MM.1S (cell line): ENCODE measurements at regions not wholly inside any gene's neighbourhood (a gene's known extent, or its start where the extent isn't known, plus 50 kb on each side); places are given as distances from the start of the nearest gene placed in this dataset.
A peak's percentile ranks its signal among the peaks of the same experiment; 100 is the strongest.

Source experiments
- DNase-seq: peaks from one replicate; pipeline ENCODE4 v3.0.0-alpha.2; 2015
- H2AFZ ChIP-seq: fragments of 300-600 bp; sonication (generic); 2 replicates; pipeline ENCODE4 v1.6.0; 2016; ENCODE audit warnings: antibody characterized with exemption, low read length
- H3F3A ChIP-seq: fragments of 300-600 bp; sonication (generic); 2 replicates; pipeline ENCODE4 v1.6.1; 2016; ENCODE audit warnings: mild to moderate bottlenecking, antibody characterized with exemption, low read length, moderate library complexity, mixed read lengths; ENCODE audit not compliant: insufficient read depth
- H3K27ac ChIP-seq: fragments of 300-600 bp; sonication (generic); 2 replicates; pipeline ENCODE4 v1.5.1; 2016; ENCODE audit warnings: mild to moderate bottlenecking, low read length
- H3K27me3 ChIP-seq: fragments of 300-600 bp; sonication (generic); replicated peaks from 2 replicates; pipeline ENCODE4 v1.6.0; 2016; ENCODE audit warnings: low read length; ENCODE audit not compliant: insufficient read depth
- H3K36me3 ChIP-seq: fragments of 300-600 bp; sonication (generic); replicated peaks from 2 replicates; pipeline ENCODE4 v1.6.1; 2016; ENCODE audit warnings: mild to moderate bottlenecking, low read length, mixed read lengths; ENCODE audit not compliant: insufficient read depth
- H3K4me1 ChIP-seq: fragments of 300-600 bp; sonication (generic); 2 replicates; pipeline ENCODE4 v1.6.1; 2016; ENCODE audit warnings: low read length, mixed read lengths
- H3K4me2 ChIP-seq: fragments of 300-600 bp; sonication (generic); 2 replicates; pipeline ENCODE4 v1.6.0; 2016; ENCODE audit warnings: low read depth, low read length
- H3K4me3 ChIP-seq: fragments of 300-600 bp; sonication (generic); 2 replicates; pipeline ENCODE4 v1.5.1; 2016; ENCODE audit warnings: low read length, mixed read lengths
- H3K79me2 ChIP-seq: fragments of 300-600 bp; sonication (generic); 2 replicates; pipeline ENCODE4 v1.6.1; 2016; ENCODE audit warnings: mixed run types, low read length, mixed read lengths
- H3K9ac ChIP-seq: fragments of 300-600 bp; sonication (generic); 2 replicates; pipeline ENCODE4 v1.6.1; 2016; ENCODE audit warnings: low read length, mixed read lengths
- H3K9me2 ChIP-seq: fragments of 300-600 bp; sonication (generic); replicated peaks from 2 replicates; pipeline ENCODE4 v1.6.1; 2016; ENCODE audit warnings: mild to moderate bottlenecking, low read length, mixed read lengths; ENCODE audit not compliant: insufficient read depth
- H3K9me3 ChIP-seq: fragments of 300-600 bp; sonication (generic); replicated peaks from 2 replicates; pipeline ENCODE4 v1.6.1; 2016; ENCODE audit warnings: mild to moderate bottlenecking, low read length, mixed read lengths; ENCODE audit not compliant: insufficient read depth
- H4K20me1 ChIP-seq: fragments of 300-600 bp; sonication (generic); 2 replicates; pipeline ENCODE4 v1.6.1; 2016; ENCODE audit warnings: mild to moderate bottlenecking, low read length, moderate library complexity, mixed read lengths; ENCODE audit not compliant: insufficient read depth
- CTCF ChIP-seq: fragments of 300-600 bp; sonication (generic); IDR thresholded peaks from 2 replicates; pipeline ENCODE4 v1.5.1; 2016; ENCODE audit warnings: antibody characterized with exemption, low read length, mixed read lengths
- EZH2 ChIP-seq: fragments of 300-600 bp; sonication (generic); optimal IDR thresholded peaks from 2 replicates; pipeline ENCODE3; 2017; ENCODE audit warnings: low read depth, mild to moderate bottlenecking, antibody characterized with exemption, low read length, mixed read lengths
- EZH2phosphoT487 ChIP-seq: fragments of 300-600 bp; sonication (generic); IDR thresholded peaks from 2 replicates; pipeline ENCODE4 v1.6.1; 2018; ENCODE audit warnings: antibody characterized with exemption, low read length

- H3K9me2 ChIP-seq = no peaks in the 10 kb centered on the region
- no peaks in the 10 kb centered on the region for H4K20me1 ChIP-seq
- no peaks in the 10 kb centered on the region for H3K27me3 ChIP-seq
- H2AFZ ChIP-seq = no peak overlapping the region
- no peak overlapping the region for H3K4me3 ChIP-seq
- DNase-seq = no peak
- H3K79me2 ChIP-seq = no peaks in the 10 kb centered on the region
- H3K4me2 ChIP-seq = no peak overlapping the region
- no peak overlapping the region for H3K9ac ChIP-seq
- H3F3A ChIP-seq = no peaks in the 10 kb centered on the region
- H3K36me3 ChIP-seq = no peaks in the 10 kb centered on the region
- TF ChIP-seq CTCF = no peak
- TF ChIP-seq EZH2 = no peak
- no peak for TF ChIP-seq EZH2phosphoT487
- H3K9me3 ChIP-seq = no peaks in the 10 kb centered on the region
- no peaks in the 10 kb centered on the region for H3K4me1 ChIP-seq
- H3K27ac ChIP-seq = no peak overlapping the region
Measured at GRCh38 chr17:12290207-12290606, 269.5 kb downstream of the MAP2K4 start.

- H3K4me2 ChIP-seq = no peak overlapping the region
- H3K79me2 ChIP-seq = no peaks in the 10 kb centered on the region
- no peaks in the 10 kb centered on the region for H3F3A ChIP-seq
- peak; percentile 7 for DNase-seq
- no peaks in the 10 kb centered on the region for H3K4me1 ChIP-seq
- H3K27ac ChIP-seq = no peak overlapping the region
- H3K9me3 ChIP-seq = no peaks in the 10 kb centered on the region
- H3K36me3 ChIP-seq = no peaks in the 10 kb centered on the region
- H3K9me2 ChIP-seq = no peaks in the 10 kb centered on the region
- H3K4me3 ChIP-seq = no peak overlapping the region
- H2AFZ ChIP-seq = no peak overlapping the region
- no peaks in the 10 kb centered on the region for H4K20me1 ChIP-seq
- H3K27me3 ChIP-seq = no peaks in the 10 kb centered on the region
- TF ChIP-seq EZH2 = no peak
- no peak overlapping the region for H3K9ac ChIP-seq
Measured at GRCh38 chr17:12296209-12296625, 275.5 kb downstream of the MAP2K4 start.

GRCh38 chr17:12301551-12301950, 280.9 kb downstream of the MAP2K4 start:
- Histone ChIP-seq H3K79me2 (no peaks in the 10 kb centered on the region), H3K4me2 (no peak overlapping the region), H3K9me2 (no peaks in the 10 kb centered on the region), H3K4me3 (no peak overlapping the region), H4K20me1 (no peaks in the 10 kb centered on the region), H3K9me3 (no peaks in the 10 kb centered on the region; the same call in 1 of the 2 replicates), H3K27ac (no peak overlapping the region), H3F3A (no peaks in the 10 kb centered on the region), H3K4me1 (no peaks in the 10 kb centered on the region), H3K36me3 (no peaks in the 10 kb centered on the region), H3K9ac (no peak overlapping the region), H2AFZ (no peak overlapping the region), H3K27me3 (no peaks in the 10 kb centered on the region)
- no peak for DNase-seq
- TF ChIP-seq CTCF (no peak), EZH2phosphoT487 (no peak), EZH2 (no peak)

GRCh38 chr17:12302711-12303110, 282.0 kb downstream of the MAP2K4 start:
- Histone ChIP-seq H3K79me2 (no peaks in the 10 kb centered on the region), H4K20me1 (no peaks in the 10 kb centered on the region), H3K9me3 (no peaks in the 10 kb centered on the region; the same call in 1 of the 2 replicates), H3K36me3 (no peaks in the 10 kb centered on the region), H3K27ac (no peak overlapping the region), H3K9ac (no peak overlapping the region), H3K4me3 (no peak overlapping the region), H2AFZ (no peak overlapping the region), H3K4me2 (no peak overlapping the region), H3K27me3 (no peaks in the 10 kb centered on the region), H3K4me1 (no peaks in the 10 kb centered on the region), H3F3A (no peaks in the 10 kb centered on the region), H3K9me2 (no peaks in the 10 kb centered on the region)
- TF ChIP-seq CTCF (no peak), EZH2 (no peak), EZH2phosphoT487 (no peak)
- DNase-seq = no peak
